IPS-20b (cell line): ENCODE measurements at regions not wholly inside any gene's neighbourhood (a gene's known extent, or its start where the extent isn't known, plus 50 kb on each side); places are given as distances from the start of the nearest gene placed in this dataset.

Experiments
- H3K27ac ChIP-seq: one replicate; pipeline ENCODE4 v1.5.1; 2013; ENCODE audit warnings: low read length
- H3K27me3 ChIP-seq: 2 replicates; pipeline ENCODE4 v1.6.1; 2013; ENCODE audit warnings: mild to moderate bottlenecking, low read length, inconsistent platforms; ENCODE audit not compliant: insufficient read depth
- H3K36me3 ChIP-seq: 2 replicates; pipeline ENCODE4 v1.6.1; 2013; ENCODE audit warnings: low read depth, mild to moderate bottlenecking, inconsistent platforms, low read length, moderate library complexity; ENCODE audit not compliant: insufficient read depth
- H3K4me1 ChIP-seq: 2 replicates; pipeline ENCODE4 v1.6.1; 2013; ENCODE audit warnings: mild to moderate bottlenecking, control low read depth, inconsistent platforms, low read length, moderate library complexity; ENCODE audit not compliant: insufficient read depth
- H3K4me3 ChIP-seq: 2 replicates; pipeline ENCODE4 v1.5.1; 2013; ENCODE audit warnings: mild to moderate bottlenecking, low read length, inconsistent platforms
- H3K9ac ChIP-seq: 2 replicates; pipeline ENCODE4 v1.6.1; 2013; ENCODE audit warnings: low read depth, mild to moderate bottlenecking, inconsistent platforms, low read length, moderate library complexity
- H3K9me3 ChIP-seq: 2 replicates; pipeline ENCODE4 v1.6.1; 2013; ENCODE audit warnings: mild to moderate bottlenecking, low read depth, low read length, inconsistent platforms; ENCODE audit not compliant: insufficient read depth

GRCh38 chr2:593356-594026, 83.7 kb downstream of the TMEM18 start:
- no peak overlapping the region for H3K9ac ChIP-seq
- no peaks in the 10 kb centered on the region for H3K27me3 ChIP-seq
- no peaks in the 10 kb centered on the region for H3K4me1 ChIP-seq
- H3K4me3 ChIP-seq, result no peak overlapping the region
- H3K27ac ChIP-seq, result no peak overlapping the region
- H3K9me3 ChIP-seq, result no peaks in the 10 kb centered on the region
- H3K36me3 ChIP-seq, result no peaks in the 10 kb centered on the region

GRCh38 chr2:592737-593136, 84.5 kb downstream of the TMEM18 start:
- no peak overlapping the region for H3K27ac ChIP-seq
- H3K4me3 ChIP-seq, result no peak overlapping the region
- H3K9ac ChIP-seq, result no peak overlapping the region
- H3K36me3 ChIP-seq, result no peaks in the 10 kb centered on the region
- no peaks in the 10 kb centered on the region for H3K9me3 ChIP-seq
- H3K4me1 ChIP-seq, result no peaks in the 10 kb centered on the region
- no peaks in the 10 kb centered on the region for H3K27me3 ChIP-seq

GRCh38 chr2:590214-591175, 86.7 kb downstream of the TMEM18 start:
- no peak overlapping the region for H3K9ac ChIP-seq
- H3K4me3 ChIP-seq, result no peak overlapping the region
- no peaks in the 10 kb centered on the region for H3K27me3 ChIP-seq
- H3K9me3 ChIP-seq, result no peaks in the 10 kb centered on the region
- no peak overlapping the region for H3K27ac ChIP-seq
- no peaks in the 10 kb centered on the region for H3K36me3 ChIP-seq
- no peaks in the 10 kb centered on the region for H3K4me1 ChIP-seq

GRCh38 chr2:589281-590130, 87.7 kb downstream of the TMEM18 start:
- no peaks in the 10 kb centered on the region for H3K9me3 ChIP-seq
- no peaks in the 10 kb centered on the region for H3K36me3 ChIP-seq
- H3K27ac ChIP-seq, result no peak overlapping the region
- no peaks in the 10 kb centered on the region for H3K27me3 ChIP-seq
- H3K9ac ChIP-seq, result no peak overlapping the region
- no peak overlapping the region for H3K4me3 ChIP-seq
- H3K4me1 ChIP-seq, result no peaks in the 10 kb centered on the region

- Histone ChIP-seq H3K9me3 (no peaks in the 10 kb centered on the region), H3K36me3 (no peaks in the 10 kb centered on the region), H3K4me1 (no peaks in the 10 kb centered on the region), H3K27me3 (no peaks in the 10 kb centered on the region), H3K4me3 (no peak overlapping the region), H3K27ac (no peak overlapping the region), H3K9ac (no peak overlapping the region)
Observed at GRCh38 chr2:588074-588645, 89.0 kb downstream of the TMEM18 start.

GRCh38 chr2:587087-587960, 89.9 kb downstream of the TMEM18 start:
- no peaks in the 10 kb centered on the region for H3K9me3 ChIP-seq
- no peaks in the 10 kb centered on the region for H3K4me1 ChIP-seq

GRCh38 chr2:586641-587076, 90.5 kb downstream of the TMEM18 start:
- Histone ChIP-seq H3K4me1 (no peaks in the 10 kb centered on the region), H3K9ac (no peak overlapping the region), H3K4me3 (no peak overlapping the region), H3K9me3 (no peaks in the 10 kb centered on the region), H3K27me3 (0 out of 2 replicates have a peak, but pooled peaks cover 3% of the 10 kb centered on the region), H3K27ac (no peak overlapping the region), H3K36me3 (no peaks in the 10 kb centered on the region)

More at GRCh38 chr2:587087-587960, 89.9 kb downstream of the TMEM18 start:
- Histone ChIP-seq H3K36me3 (no peaks in the 10 kb centered on the region), H3K27ac (no peak overlapping the region), H3K4me3 (no peak overlapping the region), H3K27me3 (0 out of 2 replicates have a peak, but pooled peaks cover 2% of the 10 kb centered on the region), H3K9ac (no peak overlapping the region)

GRCh38 chr2:584863-585823, 92.1 kb downstream of the TMEM18 start:
- 0 out of 2 replicates have a peak, but pooled peaks cover 3% of the 10 kb centered on the region for H3K27me3 ChIP-seq
- no peaks in the 10 kb centered on the region for H3K9me3 ChIP-seq
- H3K9ac ChIP-seq, result no peak overlapping the region
- H3K27ac ChIP-seq, result no peak overlapping the region
- H3K4me3 ChIP-seq, result no peak overlapping the region
- H3K36me3 ChIP-seq, result no peaks in the 10 kb centered on the region
- no peaks in the 10 kb centered on the region for H3K4me1 ChIP-seq

- Histone ChIP-seq H3K9ac (no peak overlapping the region), H3K4me1 (no peaks in the 10 kb centered on the region), H3K27ac (no peak overlapping the region), H3K36me3 (no peaks in the 10 kb centered on the region), H3K27me3 (0 out of 2 replicates have a peak, but pooled peaks cover 3% of the 10 kb centered on the region), H3K9me3 (no peaks in the 10 kb centered on the region), H3K4me3 (no peak overlapping the region)
Observed at GRCh38 chr2:583666-584065, 93.5 kb downstream of the TMEM18 start.
